Activated CD4-positive, alpha-beta T cell treated with anti-CD3 and anti-CD28 coated beads for 36 hours (primary cell): ENCODE measurements at regions not wholly inside any gene's neighbourhood (a gene's known extent, or its start where the extent isn't known, plus 50 kb on each side); places are given as distances from the start of the nearest gene placed in this dataset.

Source experiments
- ATAC-seq: fragments of 200-7000 bp; cut with Tn5 transposase; one replicate; pipeline ENCODE4 v1.10.0; 2021; ENCODE audit warnings: mild to moderate bottlenecking, moderate library complexity
- CTCF ChIA-PET: fragments of 350-600 bp; sonication (Branson Sonifier 250); formaldehyde crosslinking; loops from one replicate; lab custom pipeline; 2021; ENCODE audit warnings: antibody characterized with exemption; lab: Charles Lee
- POLR2A ChIA-PET: fragments of 350-600 bp; sonication (Branson Sonifier 250); formaldehyde crosslinking; loops from one replicate; lab custom pipeline; 2021; ENCODE audit warnings: antibody characterized with exemption, inconsistent platforms; lab: Charles Lee
- DNase-seq: peaks from one replicate; pipeline ENCODE4 v3.0.0-alpha.2; 2020
- H3K27ac Mint-ChIP-seq: one replicate; pipeline ENCODE4 v1.8.0; 2021; ENCODE audit warnings: mixed read lengths
- H3K27me3 Mint-ChIP-seq: one replicate; pipeline ENCODE4 v1.8.0; 2021; ENCODE audit warnings: mixed read lengths
- H3K36me3 Mint-ChIP-seq: one replicate; pipeline ENCODE4 v1.8.0; 2021; ENCODE audit warnings: low read depth, mixed read lengths
- H3K4me1 Mint-ChIP-seq: one replicate; pipeline ENCODE4 v1.8.0; 2021; ENCODE audit warnings: mixed read lengths
- H3K4me3 Mint-ChIP-seq: one replicate; pipeline ENCODE4 v1.8.0; 2021; ENCODE audit warnings: mild to moderate bottlenecking, moderate library complexity, mixed read lengths
- H3K9me3 Mint-ChIP-seq: one replicate; pipeline ENCODE4 v1.8.0; 2021; ENCODE audit warnings: low read depth, mixed read lengths
- intact Hi-C, 2 experiments: fragments of 100-400 bp; cut with DNase I in 1 of 2; cut with micrococcal nuclease in 1 of 2; formaldehyde crosslinking; loops; one replicate each; pipeline versions ENCODE4 v1.14.2 to v1.15.1; 2022 to 2024; cut with DNase I, micrococcal nuclease

DNA sequence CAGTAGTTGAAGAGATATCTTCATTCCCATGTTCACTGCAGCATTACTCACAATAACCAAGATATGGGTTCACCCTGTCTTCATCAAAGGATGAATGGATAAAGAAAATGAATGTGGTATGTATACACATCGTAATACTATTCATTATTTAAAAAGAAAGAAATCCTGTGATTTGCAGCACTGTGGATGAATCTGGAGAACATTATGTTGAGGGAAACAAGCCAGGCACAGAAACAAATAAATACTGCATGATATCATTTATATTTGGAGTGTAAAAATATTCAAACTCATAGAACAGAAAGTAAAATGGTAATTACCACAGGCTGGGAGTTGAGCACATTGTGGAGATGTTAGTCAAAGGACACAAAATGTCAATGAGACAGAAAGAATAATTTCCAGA, 977.2 kb downstream of the AMY1C start:
- H3K36me3 Mint-ChIP-seq: no peaks in the 10 kb centered on the region
- ATAC-seq (no peak), DNase-seq (no peak)
- ChIA-PET CTCF (no interaction called here), POLR2A (no interaction called here)
- H3K27ac Mint-ChIP-seq: no peak overlapping the region
- H3K4me3 Mint-ChIP-seq: no peak overlapping the region
- no peaks in the 10 kb centered on the region for H3K27me3 Mint-ChIP-seq
- H3K4me1 Mint-ChIP-seq: no peaks in the 10 kb centered on the region
- H3K9me3 Mint-ChIP-seq: peaks cover 25% of the 10 kb centered on the region
- intact Hi-C loops: no loop called here

DNA sequence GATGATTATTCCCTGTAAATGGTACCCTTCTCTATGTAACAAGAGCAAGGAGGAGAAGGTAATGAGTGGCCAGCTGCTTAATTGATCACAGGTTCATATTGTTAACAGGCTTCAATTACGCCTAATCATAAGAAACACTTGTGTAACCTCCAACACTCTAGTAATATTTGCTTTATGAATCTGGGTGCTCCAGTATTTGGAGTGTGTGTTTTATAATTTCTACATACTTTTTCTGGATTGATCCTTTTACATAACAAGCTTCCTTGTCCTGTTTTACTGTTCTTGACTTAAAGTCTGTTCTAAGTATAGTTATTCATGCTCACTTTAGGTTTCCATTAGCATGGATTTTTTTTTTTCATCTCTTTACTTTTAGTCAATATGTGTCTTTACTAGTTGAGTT, 984.2 kb downstream of the AMY1C start:
- Mint-ChIP-seq H3K27me3 (no peaks in the 10 kb centered on the region), H3K36me3 (no peaks in the 10 kb centered on the region), H3K4me3 (no peak overlapping the region), H3K9me3 (peaks cover 22% of the 10 kb centered on the region), H3K27ac (no peak overlapping the region), H3K4me1 (no peaks in the 10 kb centered on the region)
- intact Hi-C loops: no loop called here
- ChIA-PET POLR2A (no interaction called here), CTCF (no interaction called here)
- DNase-seq: no peak
- ATAC-seq: no peak

DNA sequence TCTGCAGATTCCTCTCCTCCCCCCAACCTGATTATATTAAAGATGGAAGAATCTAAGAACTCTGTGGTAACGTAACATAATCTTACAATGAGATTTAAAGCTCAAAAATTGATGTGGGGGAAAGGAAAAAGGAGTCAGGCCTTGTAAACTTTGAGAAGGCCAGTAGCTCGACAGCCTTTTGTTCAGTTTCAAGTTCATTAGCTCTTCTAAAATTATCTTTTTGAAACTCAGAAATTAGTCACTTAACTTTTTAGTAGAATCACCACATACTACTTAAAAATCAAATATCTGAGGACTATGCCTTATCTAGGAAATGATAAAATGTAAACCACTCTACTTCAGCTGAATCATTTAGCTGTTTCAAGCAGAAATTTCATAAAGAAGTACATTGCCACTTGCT, 996.2 kb downstream of the AMY1C start:
- Mint-ChIP-seq H3K36me3 (no peaks in the 10 kb centered on the region), H3K4me1 (no peaks in the 10 kb centered on the region), H3K9me3 (peaks cover 2% of the 10 kb centered on the region), H3K27me3 (no peaks in the 10 kb centered on the region), H3K27ac (no peak overlapping the region), H3K4me3 (no peak overlapping the region)
- intact Hi-C loops: no loop called here
- CTCF ChIA-PET: no interaction called here
- DNase-seq (no peak), ATAC-seq (no peak)
- POLR2A ChIA-PET: no interaction called here

DNA sequence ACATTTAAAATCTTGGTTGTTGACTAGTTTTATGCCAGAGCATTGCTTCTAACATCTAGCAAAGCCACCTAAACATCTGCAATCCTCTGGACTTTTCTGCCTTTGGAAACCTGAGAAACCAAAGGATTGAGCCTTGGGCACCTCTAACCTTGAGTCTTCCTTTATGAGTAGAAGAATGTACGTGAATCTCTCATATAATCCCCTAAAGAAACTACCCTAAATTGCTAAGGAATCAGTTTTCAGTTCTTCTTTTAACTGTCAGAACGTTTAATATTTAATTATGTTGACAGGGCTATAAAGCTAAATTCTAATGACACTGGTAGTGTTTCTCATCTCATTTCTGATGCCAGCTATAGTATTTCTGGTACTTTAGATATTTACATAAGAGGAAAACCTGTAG, 997.3 kb downstream of the AMY1C start:
- intact Hi-C loops: no loop called here
- DNase-seq (no peak), ATAC-seq (no peak)
- no peak overlapping the region for H3K27ac Mint-ChIP-seq
- peaks cover 2% of the 10 kb centered on the region for H3K9me3 Mint-ChIP-seq
- POLR2A ChIA-PET: no interaction called here
- H3K36me3 Mint-ChIP-seq: no peaks in the 10 kb centered on the region
- CTCF ChIA-PET: no interaction called here
- H3K4me1 Mint-ChIP-seq: no peaks in the 10 kb centered on the region
- H3K27me3 Mint-ChIP-seq: no peaks in the 10 kb centered on the region
- H3K4me3 Mint-ChIP-seq: no peak overlapping the region

DNA sequence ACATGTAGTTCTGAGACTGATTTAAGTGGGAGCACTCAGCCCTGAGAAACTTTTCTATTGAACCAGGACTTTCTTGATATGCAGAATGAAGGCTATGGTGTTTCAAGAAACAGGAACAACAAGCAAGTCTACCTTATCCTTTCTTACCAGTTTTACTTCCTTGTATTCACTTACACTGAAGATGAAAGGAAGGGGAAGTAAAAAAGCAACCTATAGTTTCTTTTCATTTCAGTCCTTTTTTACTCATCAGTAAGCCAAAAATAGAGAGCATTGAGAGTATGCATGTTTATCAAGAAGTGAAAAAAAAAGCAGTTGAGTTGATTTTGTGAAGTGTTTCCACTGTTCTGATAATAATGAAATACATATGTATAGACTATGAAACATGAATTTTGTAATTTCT, 1010.3 kb downstream of the AMY1C start:
- ChIA-PET CTCF (interaction anchor here (0.8 kb wide), 1 partner anchor 1795 kb away, joined by 3 read pairs; no protein-coding TSS in a partner anchor), POLR2A (no interaction called here)
- ATAC-seq: no peak
- Mint-ChIP-seq H3K27ac (no peak overlapping the region), H3K9me3 (peaks cover 3% of the 10 kb centered on the region), H3K36me3 (no peaks in the 10 kb centered on the region), H3K4me3 (no peak overlapping the region), H3K4me1 (no peaks in the 10 kb centered on the region), H3K27me3 (no peaks in the 10 kb centered on the region)
- DNase-seq: no peak
- intact Hi-C loops: no loop called here

DNA sequence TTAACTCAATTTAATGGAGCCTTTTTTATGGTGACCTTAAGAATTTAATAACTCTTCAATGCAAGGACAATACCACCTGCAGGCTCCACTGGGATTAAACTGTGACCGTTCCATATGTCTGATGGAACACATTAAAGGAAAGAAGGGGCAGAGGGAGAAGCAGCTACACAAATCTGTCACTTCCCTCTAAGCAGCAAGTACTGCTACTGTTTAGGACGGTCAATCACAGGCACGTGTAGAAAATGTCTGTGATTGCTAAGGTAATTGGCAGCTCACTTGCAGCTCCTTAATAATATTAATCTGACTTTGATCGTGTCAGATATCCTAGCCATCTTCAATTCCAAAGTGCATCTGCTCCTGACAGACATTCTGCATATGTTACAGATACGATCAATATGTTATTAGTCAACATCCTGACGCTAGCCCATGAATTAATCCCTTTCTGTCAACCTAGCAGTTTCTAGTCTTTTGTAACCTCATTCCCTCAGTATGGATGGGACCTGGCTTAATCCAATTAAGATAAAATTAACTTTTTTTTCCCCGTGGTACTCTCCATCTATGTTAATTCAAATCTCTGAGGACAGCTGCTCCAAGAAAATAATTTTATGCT, 1012.4 kb downstream of the AMY1C start:
- ChIA-PET POLR2A (no interaction called here), CTCF (no interaction called here)
- H3K36me3 Mint-ChIP-seq: no peaks in the 10 kb centered on the region
- H3K27ac Mint-ChIP-seq: no peak overlapping the region
- H3K4me3 Mint-ChIP-seq: no peak overlapping the region
- no peaks in the 10 kb centered on the region for H3K27me3 Mint-ChIP-seq
- intact Hi-C loops: no loop called here
- no peaks in the 10 kb centered on the region for H3K4me1 Mint-ChIP-seq
- no peak for ATAC-seq
- peaks cover 3% of the 10 kb centered on the region for H3K9me3 Mint-ChIP-seq
- no peak for DNase-seq

DNA sequence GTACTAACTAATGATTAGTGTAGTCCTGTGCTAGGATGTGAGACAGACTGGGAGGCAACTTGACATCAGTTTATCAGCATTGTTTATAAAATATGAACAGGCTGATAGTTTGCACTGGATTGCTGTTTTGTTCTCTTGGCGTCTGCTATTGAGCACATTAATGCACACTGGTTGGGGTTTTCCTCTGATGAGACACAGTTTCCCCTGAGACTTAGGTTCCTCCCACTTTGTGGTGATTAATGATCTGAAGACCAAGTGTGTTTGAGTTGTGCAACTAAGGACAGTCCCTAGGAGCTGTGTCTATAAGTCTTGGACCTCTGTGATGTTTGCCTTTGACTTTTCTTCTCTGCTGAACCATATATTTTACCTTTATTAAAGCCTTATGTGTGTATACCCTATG, 1015.4 kb downstream of the AMY1C start:
- Mint-ChIP-seq H3K4me3 (no peak overlapping the region), H3K27me3 (no peaks in the 10 kb centered on the region), H3K4me1 (no peaks in the 10 kb centered on the region), H3K36me3 (no peaks in the 10 kb centered on the region), H3K27ac (no peak overlapping the region), H3K9me3 (no peaks in the 10 kb centered on the region)
- CTCF ChIA-PET: no interaction called here
- DNase-seq: no peak
- ATAC-seq: no peak
- intact Hi-C loops: no loop called here
- POLR2A ChIA-PET: no interaction called here

DNA sequence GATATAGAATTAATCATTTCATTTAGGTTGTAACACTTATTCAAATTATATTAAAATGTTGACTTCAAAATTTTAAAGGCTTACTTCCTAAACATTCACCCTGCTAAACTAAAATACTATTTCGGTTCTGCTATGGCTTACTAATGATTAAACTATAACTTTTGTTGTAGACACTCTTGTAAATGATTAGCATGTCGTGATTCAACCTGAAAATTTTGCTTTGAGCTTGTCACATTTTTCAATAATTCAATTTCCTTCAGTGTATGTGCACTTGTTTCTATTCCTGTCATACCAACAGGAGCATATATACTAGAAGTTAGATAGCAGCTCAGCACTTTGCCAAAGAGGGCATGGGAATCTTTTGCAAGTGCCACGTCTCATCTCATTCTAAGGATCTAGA, 1018.8 kb downstream of the AMY1C start:
- Mint-ChIP-seq H3K9me3 (no peaks in the 10 kb centered on the region), H3K27me3 (no peaks in the 10 kb centered on the region), H3K36me3 (no peaks in the 10 kb centered on the region), H3K27ac (no peak overlapping the region), H3K4me1 (no peaks in the 10 kb centered on the region), H3K4me3 (no peak overlapping the region)
- no peak for ATAC-seq
- CTCF ChIA-PET: no interaction called here
- POLR2A ChIA-PET: no interaction called here
- no peak for DNase-seq
- intact Hi-C loops: no loop called here

DNA sequence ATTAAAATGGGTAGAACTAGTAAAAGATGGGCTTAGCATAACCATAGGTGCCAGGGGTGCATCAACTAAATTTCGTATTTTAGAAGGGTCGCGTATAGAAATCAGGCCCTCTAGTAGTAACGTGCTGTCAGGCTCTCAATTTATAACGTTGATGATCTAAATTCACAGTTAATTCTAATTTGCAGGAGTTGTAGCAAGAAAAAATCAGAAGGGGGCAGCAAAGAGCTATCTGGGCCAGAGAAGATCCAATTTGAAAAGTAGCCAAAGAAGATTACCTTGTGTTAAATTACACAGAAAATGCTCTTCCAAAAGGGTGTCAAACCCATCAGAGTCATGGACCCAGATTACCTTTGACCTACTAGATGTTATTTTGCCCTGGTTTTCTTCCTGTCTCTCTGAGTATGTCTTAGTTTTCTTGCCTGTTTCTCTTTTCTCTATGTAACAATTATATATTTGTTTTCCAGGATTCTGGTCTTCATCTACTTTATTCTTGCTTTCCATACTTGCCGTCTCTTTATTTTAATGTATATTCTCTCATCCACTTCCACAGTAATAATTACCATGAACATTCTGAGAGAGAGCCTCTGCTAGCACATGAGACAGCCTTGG, 1030.9 kb downstream of the AMY1C start:
- ChIA-PET CTCF (interaction anchor here (0.7 kb wide), 1 partner anchor 1013 kb away, joined by 4 read pairs; no protein-coding TSS in a partner anchor), POLR2A (no interaction called here)
- Mint-ChIP-seq H3K4me1 (no peaks in the 10 kb centered on the region), H3K27me3 (no peaks in the 10 kb centered on the region), H3K27ac (no peak overlapping the region), H3K4me3 (no peak overlapping the region), H3K36me3 (no peaks in the 10 kb centered on the region), H3K9me3 (peaks cover 2% of the 10 kb centered on the region)
- intact Hi-C loops: loop anchor here (5.0 to 10.0 kb wide), 2 partner anchors 1012 to 1014 kb away; no protein-coding TSS in a partner anchor
- ATAC-seq (no peak), DNase-seq (peak; percentile 11)

DNA sequence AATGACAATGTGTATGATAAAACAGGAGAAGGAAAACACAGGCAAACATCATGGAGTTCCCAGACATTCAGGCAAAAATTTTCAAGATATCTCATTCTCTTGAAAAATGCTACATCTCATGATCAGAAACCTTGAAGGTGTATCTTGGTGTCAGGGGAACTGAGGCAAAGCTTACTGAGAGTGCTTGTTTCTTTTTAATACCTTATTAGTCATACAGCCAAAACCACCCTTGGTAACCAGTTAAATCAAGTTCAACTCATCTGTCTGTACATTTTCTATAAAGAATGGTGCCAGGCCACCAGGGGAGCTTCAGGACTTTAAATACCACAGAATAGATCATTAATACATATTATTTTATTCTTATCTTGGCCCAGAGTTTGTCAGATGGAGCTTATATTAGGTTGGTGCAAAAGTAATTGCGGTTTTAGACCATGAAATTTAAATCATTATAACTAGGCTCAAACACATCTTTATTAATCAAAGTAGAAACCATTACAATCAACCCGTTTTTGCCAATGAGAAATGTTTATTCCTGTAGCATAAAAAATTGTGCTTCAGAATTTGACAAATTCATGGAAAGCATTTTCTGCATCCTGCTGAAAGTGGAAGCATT, 1036.0 kb downstream of the AMY1C start:
- Mint-ChIP-seq H3K36me3 (no peaks in the 10 kb centered on the region), H3K27me3 (no peaks in the 10 kb centered on the region), H3K9me3 (no peaks in the 10 kb centered on the region), H3K4me1 (no peaks in the 10 kb centered on the region), H3K4me3 (no peak overlapping the region), H3K27ac (no peak overlapping the region)
- CTCF ChIA-PET: no interaction called here
- DNase-seq: no peak
- intact Hi-C loops: loop anchor here in 1 of 2 experiments (10.0 kb wide), 1 partner anchor 1009 kb away; no protein-coding TSS in a partner anchor
- POLR2A ChIA-PET: no interaction called here
- no peak for ATAC-seq

DNA sequence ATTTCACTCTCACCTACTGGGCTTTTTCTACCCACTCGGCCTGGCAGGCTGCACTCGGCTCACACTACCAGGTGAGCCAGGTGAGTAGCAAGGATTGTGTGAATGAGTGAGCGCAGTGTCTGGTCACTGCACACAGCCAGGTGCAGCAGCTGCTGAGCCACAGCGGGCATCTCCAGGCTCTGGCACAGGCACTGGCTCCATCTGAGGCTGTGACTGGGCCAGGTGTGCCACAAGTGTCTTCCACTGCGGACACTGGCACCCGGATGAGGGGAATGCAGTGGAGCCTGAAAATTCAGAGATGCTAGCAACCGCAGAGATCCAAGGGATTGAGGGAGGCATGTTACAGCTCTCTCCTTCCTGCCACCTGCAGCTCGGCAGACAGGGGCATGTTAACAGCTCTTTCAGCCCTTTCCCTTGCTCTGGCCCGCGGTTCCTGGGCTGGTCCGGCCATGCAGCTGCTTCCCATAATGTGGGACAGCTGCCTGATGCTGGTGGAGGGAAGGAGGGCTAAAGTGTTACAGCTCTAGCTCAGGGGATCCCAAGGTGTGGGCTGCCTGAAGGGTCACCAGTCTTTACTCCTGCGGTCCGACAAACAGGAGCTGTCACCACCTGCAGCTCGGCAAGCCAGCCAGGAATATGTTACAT, 1038.3 kb downstream of the AMY1C start:
- ChIA-PET POLR2A (no interaction called here), CTCF (no interaction called here)
- intact Hi-C loops: loop anchor here in 1 of 2 experiments (10.0 kb wide), 1 partner anchor 1007 kb away; no protein-coding TSS in a partner anchor
- no peak overlapping the region for H3K4me3 Mint-ChIP-seq
- H3K27ac Mint-ChIP-seq: no peak overlapping the region
- H3K9me3 Mint-ChIP-seq: peaks cover 1% of the 10 kb centered on the region
- H3K36me3 Mint-ChIP-seq: no peaks in the 10 kb centered on the region
- DNase-seq (no peak), ATAC-seq (no peak)
- H3K27me3 Mint-ChIP-seq: no peaks in the 10 kb centered on the region
- no peaks in the 10 kb centered on the region for H3K4me1 Mint-ChIP-seq

DNA sequence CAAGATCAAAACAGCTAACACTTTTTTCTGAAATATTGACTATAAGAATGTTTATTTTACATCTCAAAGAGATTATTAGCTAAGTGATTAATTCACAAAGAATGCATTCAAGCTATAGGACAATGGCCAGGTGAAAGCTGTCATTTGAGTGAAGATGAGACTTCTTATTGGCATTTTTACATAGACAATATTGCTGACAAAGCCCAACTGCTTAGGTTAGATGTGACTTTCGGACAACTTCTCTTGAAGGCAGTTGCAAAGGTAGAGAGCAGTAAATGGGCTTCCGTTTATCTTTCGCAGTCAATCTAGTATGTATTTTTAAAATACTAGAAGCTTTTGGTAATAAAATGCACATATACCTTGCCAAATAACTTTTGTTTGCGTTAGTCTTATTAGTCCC, 1041.3 kb downstream of the AMY1C start:
- Mint-ChIP-seq H3K9me3 (peaks cover 1% of the 10 kb centered on the region), H3K4me1 (no peaks in the 10 kb centered on the region), H3K27ac (no peak overlapping the region), H3K36me3 (no peaks in the 10 kb centered on the region), H3K4me3 (no peak overlapping the region), H3K27me3 (no peaks in the 10 kb centered on the region)
- no peak for DNase-seq
- ATAC-seq: no peak
- intact Hi-C loops: no loop called here
- POLR2A ChIA-PET: no interaction called here
- CTCF ChIA-PET: no interaction called here
